SK-N-SH treated with all-trans-retinoic acid at 6 μM for 48 hours (cell line): ENCODE measurements at regions not wholly inside any gene's neighbourhood (a gene's known extent, or its start where the extent isn't known, plus 50 kb on each side); places are given as distances from the start of the nearest gene placed in this dataset.

Experiments used
- BACH2 ChIP-seq: fragments of 250-450 bp; sonication (Bioruptor Pico); IDR thresholded peaks from 2 replicates; pipeline ENCODE4 v1.9.0; 2021; ENCODE audit warnings: mild to moderate bottlenecking, borderline replicate concordance
- PPARA ChIP-seq: fragments of 250-450 bp; sonication (Bioruptor Pico); IDR thresholded peaks from 2 replicates; pipeline ENCODE4 v1.5.0; 2020; ENCODE audit warnings: mild to moderate bottlenecking, borderline replicate concordance
- RARB ChIP-seq: fragments of 250-450 bp; sonication (Bioruptor Pico); IDR thresholded peaks from 2 replicates; pipeline ENCODE4 v1.8.0; 2021; ENCODE audit warnings: mild to moderate bottlenecking, moderate library complexity
- TCF4 ChIP-seq: fragments of 250-450 bp; sonication (Bioruptor Pico); IDR thresholded peaks from 2 replicates; pipeline ENCODE4 v1.8.0; 2021; ENCODE audit warnings: mild to moderate bottlenecking, moderate library complexity, borderline replicate concordance
- ZNF70 ChIP-seq: fragments of 450-650 bp; formaldehyde crosslinking; IDR thresholded peaks from 2 replicates; pipeline ENCODE4 v1.5.0; 2020; ENCODE audit warnings: mild to moderate bottlenecking, moderate library complexity
- ZNF8 ChIP-seq: fragments of 450-650 bp; formaldehyde crosslinking; IDR thresholded peaks from 2 replicates; pipeline ENCODE4 v1.5.0; 2020; ENCODE audit warnings: mild to moderate bottlenecking, moderate library complexity
- TF ChIP-seq, protein P1 (sequence below): fragments of 250-450 bp; sonication (Bioruptor Pico); IDR thresholded peaks from 2 replicates; pipeline ENCODE4 v1.8.0; 2020; ENCODE audit warnings: mild to moderate bottlenecking, moderate library complexity, borderline replicate concordance
- TF ChIP-seq, protein P2 (sequence below): fragments of 250-450 bp; sonication (Bioruptor Pico); IDR thresholded peaks from 2 replicates; pipeline ENCODE4 v1.5.0; 2020; ENCODE audit warnings: mild to moderate bottlenecking, moderate library complexity

DNA sequence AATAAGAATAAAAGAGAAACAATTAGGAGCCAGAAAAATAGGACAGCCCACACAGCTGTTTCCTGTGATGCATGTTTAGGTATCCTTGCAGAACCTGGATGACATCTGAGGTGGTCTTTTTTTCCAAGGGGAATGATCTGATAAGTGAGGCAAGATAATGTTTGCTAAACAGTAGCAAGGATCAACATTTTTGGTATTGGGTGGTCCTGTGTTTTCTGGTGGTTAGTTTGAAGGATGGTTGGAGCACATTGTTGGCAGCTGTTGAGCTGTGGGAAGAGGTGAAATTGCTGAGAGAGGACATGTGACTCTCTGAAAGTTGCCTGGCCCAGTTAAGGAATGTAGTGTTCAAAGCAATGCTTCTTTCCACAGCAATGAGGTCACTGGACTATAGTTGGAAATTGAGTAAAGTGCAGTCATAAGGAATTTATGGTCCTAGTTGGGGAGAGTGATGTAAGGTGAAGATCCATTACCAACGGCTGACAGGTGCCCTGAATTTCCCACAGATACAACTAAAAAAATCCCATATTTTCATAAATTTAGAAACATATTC is 270.2 kb upstream of the IMPG1 start:
- TF ChIP-seq, protein P1, sequence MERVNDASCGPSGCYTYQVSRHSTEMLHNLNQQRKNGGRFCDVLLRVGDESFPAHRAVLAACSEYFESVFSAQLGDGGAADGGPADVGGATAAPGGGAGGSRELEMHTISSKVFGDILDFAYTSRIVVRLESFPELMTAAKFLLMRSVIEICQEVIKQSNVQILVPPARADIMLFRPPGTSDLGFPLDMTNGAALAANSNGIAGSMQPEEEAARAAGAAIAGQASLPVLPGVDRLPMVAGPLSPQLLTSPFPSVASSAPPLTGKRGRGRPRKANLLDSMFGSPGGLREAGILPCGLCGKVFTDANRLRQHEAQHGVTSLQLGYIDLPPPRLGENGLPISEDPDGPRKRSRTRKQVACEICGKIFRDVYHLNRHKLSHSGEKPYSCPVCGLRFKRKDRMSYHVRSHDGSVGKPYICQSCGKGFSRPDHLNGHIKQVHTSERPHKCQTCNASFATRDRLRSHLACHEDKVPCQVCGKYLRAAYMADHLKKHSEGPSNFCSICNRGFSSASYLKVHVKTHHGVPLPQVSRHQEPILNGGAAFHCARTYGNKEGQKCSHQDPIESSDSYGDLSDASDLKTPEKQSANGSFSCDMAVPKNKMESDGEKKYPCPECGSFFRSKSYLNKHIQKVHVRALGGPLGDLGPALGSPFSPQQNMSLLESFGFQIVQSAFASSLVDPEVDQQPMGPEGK (CRISPR knock-in tag) = no peak
- TF ChIP-seq PPARA (no peak), RARB (CRISPR knock-in tag) (no peak), ZNF70 (no peak), TCF4 (CRISPR knock-in tag) (no peak), BACH2 (no peak), ZNF8 (no peak)
- TF ChIP-seq, protein P2, sequence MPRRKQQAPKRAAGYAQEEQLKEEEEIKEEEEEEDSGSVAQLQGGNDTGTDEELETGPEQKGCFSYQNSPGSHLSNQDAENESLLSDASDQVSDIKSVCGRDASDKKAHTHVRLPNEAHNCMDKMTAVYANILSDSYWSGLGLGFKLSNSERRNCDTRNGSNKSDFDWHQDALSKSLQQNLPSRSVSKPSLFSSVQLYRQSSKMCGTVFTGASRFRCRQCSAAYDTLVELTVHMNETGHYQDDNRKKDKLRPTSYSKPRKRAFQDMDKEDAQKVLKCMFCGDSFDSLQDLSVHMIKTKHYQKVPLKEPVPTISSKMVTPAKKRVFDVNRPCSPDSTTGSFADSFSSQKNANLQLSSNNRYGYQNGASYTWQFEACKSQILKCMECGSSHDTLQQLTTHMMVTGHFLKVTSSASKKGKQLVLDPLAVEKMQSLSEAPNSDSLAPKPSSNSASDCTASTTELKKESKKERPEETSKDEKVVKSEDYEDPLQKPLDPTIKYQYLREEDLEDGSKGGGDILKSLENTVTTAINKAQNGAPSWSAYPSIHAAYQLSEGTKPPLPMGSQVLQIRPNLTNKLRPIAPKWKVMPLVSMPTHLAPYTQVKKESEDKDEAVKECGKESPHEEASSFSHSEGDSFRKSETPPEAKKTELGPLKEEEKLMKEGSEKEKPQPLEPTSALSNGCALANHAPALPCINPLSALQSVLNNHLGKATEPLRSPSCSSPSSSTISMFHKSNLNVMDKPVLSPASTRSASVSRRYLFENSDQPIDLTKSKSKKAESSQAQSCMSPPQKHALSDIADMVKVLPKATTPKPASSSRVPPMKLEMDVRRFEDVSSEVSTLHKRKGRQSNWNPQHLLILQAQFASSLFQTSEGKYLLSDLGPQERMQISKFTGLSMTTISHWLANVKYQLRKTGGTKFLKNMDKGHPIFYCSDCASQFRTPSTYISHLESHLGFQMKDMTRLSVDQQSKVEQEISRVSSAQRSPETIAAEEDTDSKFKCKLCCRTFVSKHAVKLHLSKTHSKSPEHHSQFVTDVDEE (CRISPR knock-in tag) = no peak
